PC-3 (cell line): ENCODE measurements at regions not wholly inside any gene's neighbourhood (a gene's known extent, or its start where the extent isn't known, plus 50 kb on each side); places are given as distances from the start of the nearest gene placed in this dataset.

Source experiments
- ATAC-seq: fragments of 200-7000 bp; cut with Tn5 transposase; 2 replicates; pipeline ENCODE4 v1.9.1; 2020; ENCODE audit warnings: mild to moderate bottlenecking, moderate library complexity
- BruUV-seq: library from RNA; stranded (reverse); fragments of 400-500 nt; replicated peaks from 2 replicates; lab custom pipeline; 2021; lab: Mats Ljungman, UMichigan
- CTCF ChIA-PET: fragments of 300-600 bp; sonication (Branson Sonifier 250); formaldehyde crosslinking; loops from one replicate; lab custom pipeline; 2022; ENCODE audit warnings: antibody characterized with exemption; lab: Charles Lee
- POLR2A ChIA-PET: fragments of 300-600 bp; sonication (Branson Sonifier 250); formaldehyde crosslinking; loops from one replicate; lab custom pipeline; 2022; ENCODE audit warnings: antibody characterized with exemption; ENCODE audit not compliant: unreplicated experiment; lab: Charles Lee
- DNase-seq: peaks from one replicate; pipeline ENCODE4 v3.0.0-alpha.2; 2015
- H2AFZ ChIP-seq: fragments of 300-600 bp; sonication (generic); 2 replicates; pipeline ENCODE4 v1.6.0; 2016; ENCODE audit warnings: antibody characterized with exemption, low read length
- H3F3A ChIP-seq: fragments of 300-600 bp; sonication (generic); one replicate; pipeline ENCODE4 v1.6.0; 2017; ENCODE audit warnings: antibody characterized with exemption, low read length, control low read depth, mild to moderate bottlenecking; ENCODE audit not compliant: unreplicated experiment
- H3K27ac ChIP-seq: fragments of 300-600 bp; sonication (generic); 2 replicates; pipeline ENCODE4 v1.5.1; 2016; ENCODE audit warnings: mild to moderate bottlenecking, low read length
- H3K27me3 ChIP-seq: fragments of 300-600 bp; sonication (generic); 2 replicates; pipeline ENCODE4 v1.6.1; 2016; ENCODE audit warnings: low read length, mixed read lengths
- H3K36me3 ChIP-seq: fragments of 300-600 bp; sonication (generic); 2 replicates; pipeline ENCODE4 v1.6.1; 2016; ENCODE audit warnings: low read depth, mixed run types, low read length, mixed read lengths
- H3K4me1 ChIP-seq: fragments of 300-600 bp; sonication (generic); 2 replicates; pipeline ENCODE4 v1.5.1; 2016; ENCODE audit warnings: low read length; ENCODE audit not compliant: insufficient read depth
- H3K4me2 ChIP-seq: fragments of 300-600 bp; sonication (generic); 2 replicates; pipeline ENCODE4 v1.6.0; 2016; ENCODE audit warnings: low read length
- H3K4me3 ChIP-seq: fragments of 300-600 bp; sonication (generic); 2 replicates; pipeline ENCODE4 v1.5.1; 2016; ENCODE audit warnings: mild to moderate bottlenecking, low read length, mixed read lengths
- H3K79me2 ChIP-seq: fragments of 300-600 bp; sonication (generic); 2 replicates; pipeline ENCODE4 v1.6.1; 2017; ENCODE audit warnings: low read length, mixed read lengths
- H3K9ac ChIP-seq: fragments of 300-600 bp; sonication (generic); 2 replicates; pipeline ENCODE4 v1.6.0; 2016; ENCODE audit warnings: mild to moderate bottlenecking, low read length
- H3K9me2 ChIP-seq: fragments of 300-600 bp; sonication (generic); replicated peaks from 2 replicates; pipeline ENCODE4 v1.6.1; 2016; ENCODE audit warnings: mixed run types, low read length, mixed read lengths
- H3K9me3 ChIP-seq: fragments of 300-600 bp; sonication (generic); 2 replicates; pipeline ENCODE4 v1.6.1; 2016; ENCODE audit warnings: low read length, mixed read lengths
- H4K20me1 ChIP-seq: fragments of 300-600 bp; sonication (generic); 2 replicates; pipeline ENCODE4 v1.6.1; 2016; ENCODE audit warnings: low read length, mixed read lengths
- EZH2 ChIP-seq: fragments of 300-600 bp; sonication (generic); IDR thresholded peaks from one replicate; pipeline ENCODE4 v1.6.1; 2017; ENCODE audit warnings: antibody characterized with exemption, mild to moderate bottlenecking, low read length; ENCODE audit not compliant: unreplicated experiment
- EZH2phosphoT487 ChIP-seq: fragments of 300-600 bp; sonication (generic); IDR thresholded peaks from 2 replicates; pipeline ENCODE4 v1.6.1; 2018; ENCODE audit warnings: mild to moderate bottlenecking, antibody characterized with exemption, low read length, borderline replicate concordance
- intact Hi-C: fragments of 100-400 bp; cut with micrococcal nuclease; formaldehyde crosslinking; loops from 2 replicates; pipeline ENCODE4 v1.9.0; 2023
- TF ChIP-seq, protein P1 (sequence below): fragments of 300-600 bp; sonication (generic); conservative IDR thresholded peaks from 2 replicates; pipeline ENCODE4 v1.5.1; 2017; ENCODE audit warnings: antibody characterized with exemption, low read depth, mild to moderate bottlenecking, low read length

DNA sequence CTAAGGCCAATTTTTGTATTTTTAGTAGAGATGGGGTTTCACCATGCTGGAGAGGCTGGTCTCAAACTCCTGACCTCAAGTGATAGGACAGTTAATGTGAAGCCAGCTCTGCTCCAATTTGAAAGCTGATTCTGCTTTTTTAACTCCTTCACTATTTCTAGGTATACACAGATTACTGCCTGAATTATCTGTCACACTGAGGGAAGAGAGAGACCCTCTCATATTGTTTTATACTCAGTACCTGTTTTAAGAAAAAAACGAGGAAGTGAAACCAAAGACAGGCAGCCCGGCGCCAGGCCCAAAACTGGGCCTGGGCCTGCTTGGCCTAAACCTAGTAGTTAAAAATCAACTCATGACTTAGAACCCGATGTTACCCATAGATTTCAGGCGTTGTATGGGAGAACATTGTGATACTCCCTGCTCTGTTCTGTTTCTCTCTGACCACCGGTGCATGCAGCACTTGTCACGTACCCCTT, 1601.5 kb upstream of the PCDH10 start:
- no peak for DNase-seq
- Histone ChIP-seq H3K4me3 (no peak overlapping the region), H3F3A (no peaks in the 10 kb centered on the region), H3K27me3 (no peaks in the 10 kb centered on the region), H3K9me2 (no peaks in the 10 kb centered on the region), H4K20me1 (no peaks in the 10 kb centered on the region), H3K36me3 (no peaks in the 10 kb centered on the region), H2AFZ (no peak overlapping the region), H3K9me3 (no peaks in the 10 kb centered on the region), H3K27ac (no peak overlapping the region), H3K4me2 (no peak overlapping the region), H3K4me1 (no peaks in the 10 kb centered on the region), H3K79me2 (no peaks in the 10 kb centered on the region), H3K9ac (no peak overlapping the region)
- CTCF ChIA-PET: no interaction called here
- BruUV-seq: no TSS peak
- POLR2A ChIA-PET: no interaction called here
- intact Hi-C loops: no loop called here
- no peak for TF ChIP-seq EZH2
- TF ChIP-seq, protein P1, sequence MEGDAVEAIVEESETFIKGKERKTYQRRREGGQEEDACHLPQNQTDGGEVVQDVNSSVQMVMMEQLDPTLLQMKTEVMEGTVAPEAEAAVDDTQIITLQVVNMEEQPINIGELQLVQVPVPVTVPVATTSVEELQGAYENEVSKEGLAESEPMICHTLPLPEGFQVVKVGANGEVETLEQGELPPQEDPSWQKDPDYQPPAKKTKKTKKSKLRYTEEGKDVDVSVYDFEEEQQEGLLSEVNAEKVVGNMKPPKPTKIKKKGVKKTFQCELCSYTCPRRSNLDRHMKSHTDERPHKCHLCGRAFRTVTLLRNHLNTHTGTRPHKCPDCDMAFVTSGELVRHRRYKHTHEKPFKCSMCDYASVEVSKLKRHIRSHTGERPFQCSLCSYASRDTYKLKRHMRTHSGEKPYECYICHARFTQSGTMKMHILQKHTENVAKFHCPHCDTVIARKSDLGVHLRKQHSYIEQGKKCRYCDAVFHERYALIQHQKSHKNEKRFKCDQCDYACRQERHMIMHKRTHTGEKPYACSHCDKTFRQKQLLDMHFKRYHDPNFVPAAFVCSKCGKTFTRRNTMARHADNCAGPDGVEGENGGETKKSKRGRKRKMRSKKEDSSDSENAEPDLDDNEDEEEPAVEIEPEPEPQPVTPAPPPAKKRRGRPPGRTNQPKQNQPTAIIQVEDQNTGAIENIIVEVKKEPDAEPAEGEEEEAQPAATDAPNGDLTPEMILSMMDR: no peak
- TF ChIP-seq EZH2phosphoT487: no peak
- no peak for ATAC-seq

DNA sequence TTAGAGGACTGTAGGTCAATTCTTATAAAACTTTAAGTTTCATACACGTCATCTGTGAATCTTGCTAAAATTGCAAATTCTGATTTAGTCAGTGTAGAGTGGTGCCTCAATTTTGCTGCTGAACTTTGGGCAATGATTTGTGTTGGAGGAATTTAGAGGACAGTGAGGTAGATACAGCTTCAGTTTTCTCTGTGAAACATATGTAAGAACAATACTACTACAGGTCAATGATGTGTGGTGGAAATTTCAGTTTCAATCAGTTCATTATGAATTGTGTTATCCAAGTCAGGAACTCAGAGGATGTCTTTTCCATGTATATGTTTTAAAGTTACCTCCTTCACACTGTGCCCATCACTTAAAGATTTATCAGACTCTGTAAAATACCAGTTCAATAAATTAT, 1597.8 kb upstream of the PCDH10 start:
- CTCF ChIA-PET: no interaction called here
- no peaks in the 10 kb centered on the region for H4K20me1 ChIP-seq
- BruUV-seq: no TSS peak

DNA sequence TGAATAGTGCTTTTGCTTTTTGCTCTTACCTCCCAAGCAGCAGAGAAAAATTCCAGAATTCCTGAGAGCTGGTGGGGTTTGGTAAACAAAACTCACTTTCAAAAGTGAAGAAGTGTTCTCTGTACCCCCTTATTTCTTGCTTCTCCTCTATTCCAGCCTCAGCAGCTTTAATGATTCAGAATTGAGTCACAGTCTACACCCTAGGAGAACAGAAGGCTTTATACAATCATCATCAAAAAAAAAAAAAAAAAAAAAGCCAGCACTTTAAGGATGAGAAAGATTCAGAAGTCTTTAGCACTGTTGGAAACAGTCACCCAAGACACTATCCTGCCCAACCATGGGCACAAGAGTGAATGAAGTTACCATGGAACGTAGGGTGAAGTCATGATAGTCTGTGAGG, 1583.1 kb upstream of the PCDH10 start:
- CTCF ChIA-PET: no interaction called here
- no peak overlapping the region for H3K9ac ChIP-seq
- ATAC-seq (no peak), DNase-seq (no peak)
- H4K20me1 ChIP-seq: no peaks in the 10 kb centered on the region
- POLR2A ChIA-PET: no interaction called here
- H3K36me3 ChIP-seq: no peaks in the 10 kb centered on the region
- H2AFZ ChIP-seq: no peak overlapping the region
- no peaks in the 10 kb centered on the region for H3K9me3 ChIP-seq
- intact Hi-C loops: no loop called here
- H3F3A ChIP-seq: no peaks in the 10 kb centered on the region
- H3K9me2 ChIP-seq: no peaks in the 10 kb centered on the region
- no peak for TF ChIP-seq EZH2phosphoT487
- no peak for TF ChIP-seq EZH2
- TF ChIP-seq, protein P1: no peak
- H3K27me3 ChIP-seq: no peaks in the 10 kb centered on the region
- no peak overlapping the region for H3K27ac ChIP-seq
- H3K79me2 ChIP-seq: no peaks in the 10 kb centered on the region
- no peaks in the 10 kb centered on the region for H3K4me1 ChIP-seq
- no peak overlapping the region for H3K4me3 ChIP-seq
- no peak overlapping the region for H3K4me2 ChIP-seq
- BruUV-seq: no TSS peak

More for the DNA sequence above, 1597.8 kb upstream of the PCDH10 start:
- Histone ChIP-seq H3K9me2 (no peaks in the 10 kb centered on the region), H3K36me3 (no peaks in the 10 kb centered on the region), H3K4me2 (no peak overlapping the region), H3K9ac (no peak overlapping the region), H2AFZ (no peak overlapping the region), H3K27ac (no peak overlapping the region), H3K9me3 (no peaks in the 10 kb centered on the region), H3K4me3 (no peak overlapping the region), H3F3A (no peaks in the 10 kb centered on the region), H3K4me1 (no peaks in the 10 kb centered on the region), H3K79me2 (no peaks in the 10 kb centered on the region), H3K27me3 (no peaks in the 10 kb centered on the region)
- TF ChIP-seq, protein P1: no peak
- TF ChIP-seq EZH2phosphoT487: no peak
- no peak for TF ChIP-seq EZH2
- intact Hi-C loops: no loop called here
- POLR2A ChIA-PET: no interaction called here
- DNase-seq (no peak), ATAC-seq (no peak)
